WTC11 (cell line): ENCODE measurements at regions not wholly inside any gene's neighbourhood (a gene's known extent, or its start where the extent isn't known, plus 50 kb on each side); places are given as distances from the start of the nearest gene placed in this dataset.

ENCODE experiments used
- ATF1 ChIP-seq: sonication (generic); formaldehyde crosslinking; IDR thresholded peaks from 2 replicates; pipeline ENCODE4 v1.8.1; 2023; ENCODE audit warnings: mild to moderate bottlenecking, moderate library complexity, missing genetic modification reagents
- CTCF ChIP-seq: fragments of 200-600 bp; IDR thresholded peaks from 2 replicates; pipeline ENCODE4 v1.8.0; 2022; ENCODE audit warnings: antibody characterized with exemption
- SP1 ChIP-seq: sonication (generic); formaldehyde crosslinking; conservative IDR thresholded peaks from 2 replicates; pipeline ENCODE4 v1.8.1; 2022; ENCODE audit warnings: missing genetic modification reagents
- ZNF416 ChIP-seq: fragments of 250-450 bp; sonication (Bioruptor Pico); IDR thresholded peaks from 2 replicates; pipeline ENCODE4 v1.9.0; 2021; ENCODE audit warnings: mild to moderate bottlenecking, inconsistent platforms
- ZNF423 ChIP-seq: fragments of 250-450 bp; sonication (Bioruptor Pico); IDR thresholded peaks from 2 replicates; pipeline ENCODE4 v2.1.2; 2022; ENCODE audit warnings: mild to moderate bottlenecking, moderate library complexity

- TF ChIP-seq CTCF (no peak), SP1 (CRISPR knock-in tag) (no peak), ATF1 (CRISPR knock-in tag) (no peak), ZNF416 (no peak), ZNF423 (CRISPR knock-in tag) (no peak)
Observed at GRCh38 chr1:4324525-4324924, 329.9 kb upstream of the AJAP1 start.
